Caki2 (cell line): ENCODE measurements at regions not wholly inside any gene's neighbourhood (a gene's known extent, or its start where the extent isn't known, plus 50 kb on each side); places are given as distances from the start of the nearest gene placed in this dataset.
A peak's percentile ranks its signal among the peaks of the same experiment; 100 is the strongest.
"Not testable (repeated sequence)": the region's sequence is repeated elsewhere in the genome, so short reads cannot be mapped to it uniquely, and the experiment has no call there.

ENCODE experiments used
- DNase-seq: peaks from one replicate; pipeline ENCODE4 v3.0.0-alpha.2; 2015; ENCODE audit warnings: low read depth
- in situ Hi-C: cut with HindIII; loops from 2 replicates; pipeline ENCODE4 v1.10.0; 2016; ENCODE audit warnings: low sequenced_read_pairs, low pct_unique_long_range_greater_than_20kb, mixed read lengths

- no peak for DNase-seq
- in situ Hi-C loops, result no loop called here
These were observed 398.2 kb upstream of the TPM1 start for GRCh38 chr15:62644216-62644888.

- no peak for DNase-seq
- in situ Hi-C loops, result no loop called here
These were observed 397.4 kb upstream of the TPM1 start for GRCh38 chr15:62644889-62645742.

- DNase-seq, result peak; percentile 92
- in situ Hi-C loops, result no loop called here
These were observed 395.2 kb upstream of the TPM1 start for GRCh38 chr15:62647202-62647842.

- in situ Hi-C loops, result no loop called here
- no peak for DNase-seq
These were observed 394.6 kb upstream of the TPM1 start for GRCh38 chr15:62647843-62648505.

- in situ Hi-C loops, result no loop called here
- no peak for DNase-seq
These were observed 393.6 kb upstream of the TPM1 start for GRCh38 chr15:62648954-62649353.

GRCh38 chr15:62649793-62650420 lies 392.6 kb upstream of the TPM1 start:
- peak; percentile 43 for DNase-seq
- in situ Hi-C loops, result no loop called here

- no peak for DNase-seq
- in situ Hi-C loops, result no loop called here
These were observed 389.4 kb upstream of the TPM1 start for GRCh38 chr15:62653122-62653521.

GRCh38 chr15:62656071-62656470 lies 386.5 kb upstream of the TPM1 start:
- DNase-seq, result no peak
- in situ Hi-C loops, result no loop called here

GRCh38 chr15:62657501-62657900 lies 385.0 kb upstream of the TPM1 start:
- DNase-seq, in situ Hi-C loops: not testable (repeated sequence)

GRCh38 chr15:62658498-62658897 lies 384.0 kb upstream of the TPM1 start:
- in situ Hi-C loops, result no loop called here

GRCh38 chr15:62663547-62663946 lies 379.0 kb upstream of the TPM1 start:
- no peak for DNase-seq
- in situ Hi-C loops, result no loop called here

More at GRCh38 chr15:62658498-62658897, 384.0 kb upstream of the TPM1 start:
- DNase-seq, result no peak

- in situ Hi-C loops, result no loop called here
- no peak for DNase-seq
These were observed 377.1 kb upstream of the TPM1 start for GRCh38 chr15:62665449-62665848.

- in situ Hi-C loops, result no loop called here
- DNase-seq, result no peak
These were observed 376.5 kb upstream of the TPM1 start for GRCh38 chr15:62666046-62666445.

- in situ Hi-C loops, result no loop called here
- no peak for DNase-seq
These were observed 370.3 kb upstream of the TPM1 start for GRCh38 chr15:62672268-62672667.

GRCh38 chr15:62676891-62677290 lies 365.7 kb upstream of the TPM1 start:
- in situ Hi-C loops, result no loop called here
- no peak for DNase-seq

- DNase-seq, result no peak
These were observed 360.3 kb upstream of the TPM1 start for GRCh38 chr15:62681939-62682896.

GRCh38 chr15:62683192-62683591 lies 359.4 kb upstream of the TPM1 start:
- in situ Hi-C loops, DNase-seq: not testable (repeated sequence)

More at GRCh38 chr15:62681939-62682896, 360.3 kb upstream of the TPM1 start:
- in situ Hi-C loops, result no loop called here
